ENCODE measurements at regions not wholly inside any gene's neighbourhood (a gene's known extent, or its start where the extent isn't known, plus 50 kb on each side); places are given as distances from the start of the nearest gene placed in this dataset.

DNA sequence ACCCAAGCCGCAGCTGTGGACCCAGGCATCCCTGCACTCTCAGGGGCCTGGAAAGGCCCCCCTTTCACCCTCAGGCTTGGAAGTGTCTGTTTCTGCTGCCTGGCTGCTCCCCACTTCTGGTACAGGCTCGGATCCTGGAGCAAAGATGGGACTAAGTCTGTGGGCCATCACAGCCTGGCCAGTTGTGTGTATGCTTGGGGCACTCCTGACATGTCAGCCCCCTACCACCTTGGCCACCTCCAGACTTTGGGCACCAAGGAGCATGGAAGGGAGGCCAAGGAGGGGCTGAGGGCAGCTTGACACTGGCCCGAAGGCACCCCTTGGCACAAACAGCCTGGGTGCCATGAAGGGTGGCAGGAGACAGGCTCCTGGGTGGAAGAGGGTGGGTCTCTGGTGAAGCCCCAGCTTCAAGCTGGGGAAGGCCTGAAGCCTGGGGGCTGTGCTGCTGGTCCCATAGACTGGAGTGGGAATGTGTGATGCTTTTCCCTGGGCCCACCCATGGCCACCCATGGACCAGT lies 799.4 kb upstream of the AGA start:
- DNase-seq (ENCODE audit: low read depth in 4 of 4, low spot score in 2 of 4) = no peak

GRCh38 chr4:178242655-178243054 lies 800.4 kb upstream of the AGA start:
- DNase-seq (ENCODE audit: low read depth in 4 of 4, low spot score in 2 of 4) = no peak

DNA sequence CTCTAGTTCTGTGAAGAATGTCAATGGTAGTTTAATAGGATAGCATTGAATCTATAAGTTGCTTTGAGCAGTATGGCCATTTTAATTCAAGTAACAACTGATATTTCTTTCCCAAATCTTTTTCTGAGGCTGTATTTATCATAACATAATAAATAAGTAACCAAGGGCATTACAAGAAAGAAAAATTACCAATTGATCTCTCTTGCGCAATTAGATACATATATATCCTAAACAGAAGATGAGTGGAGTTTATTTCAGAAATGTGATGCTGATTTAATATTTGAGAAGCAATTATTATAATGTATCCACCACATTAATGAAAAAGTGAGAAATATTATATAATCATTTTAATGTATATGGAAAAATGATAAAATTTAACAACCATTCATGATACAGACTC lies 802.5 kb upstream of the AGA start:
- no peak for DNase-seq (ENCODE audit: low read depth in 4 of 4, low spot score in 2 of 4)

- no peak for DNase-seq (ENCODE audit: low read depth in 4 of 4, low spot score in 2 of 4)
These were observed 812.9 kb upstream of the AGA start for GRCh38 chr4:178255172-178255571.

DNA sequence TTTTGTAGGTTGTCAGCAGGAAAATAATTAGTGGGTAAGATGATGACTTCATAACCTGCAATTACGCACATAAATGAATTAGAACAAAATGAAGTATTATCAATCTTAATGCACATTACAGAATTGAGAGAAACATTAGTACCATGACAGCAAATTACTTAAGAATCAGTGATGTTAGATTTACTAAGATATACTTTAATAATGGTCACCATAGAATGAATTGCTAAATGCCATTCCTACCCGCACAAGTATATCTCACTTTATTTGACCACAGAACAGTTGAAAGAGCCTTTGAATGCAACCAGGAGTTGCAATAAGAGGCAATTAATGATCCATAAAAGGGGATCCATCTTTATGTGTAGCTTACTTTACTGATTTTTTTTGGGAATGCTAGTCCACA lies 816.4 kb upstream of the AGA start:
- no peak for DNase-seq (ENCODE audit: low read depth in 4 of 4, low spot score in 2 of 4)

GRCh38 chr4:178259566-178259965 lies 817.3 kb upstream of the AGA start:
- no peak for DNase-seq (ENCODE audit: low read depth in 4 of 4, low spot score in 2 of 4)

DNA sequence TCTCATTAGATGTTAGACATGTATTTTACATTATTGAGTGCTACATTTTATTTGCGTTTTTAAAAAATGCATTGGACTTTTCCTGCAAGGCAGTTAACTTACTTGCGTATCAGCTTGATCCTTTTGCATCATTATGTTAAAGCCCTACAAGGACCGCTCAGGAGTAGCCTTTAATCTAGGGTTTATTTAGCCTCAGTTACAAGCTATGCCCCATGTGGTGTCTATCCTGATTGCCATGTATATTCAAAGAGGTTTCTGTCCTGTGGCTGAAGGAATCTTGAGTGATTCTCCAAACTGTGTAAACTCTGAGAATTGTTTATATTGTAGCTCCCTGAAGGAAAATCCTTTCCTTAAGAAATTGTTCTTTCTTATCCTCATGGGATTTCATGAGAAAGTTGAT lies 821.8 kb upstream of the AGA start:
- DNase-seq (ENCODE audit: low read depth in 4 of 4, low spot score in 2 of 4) = no peak

GRCh38 chr4:178271386-178271785 lies 829.1 kb upstream of the AGA start:
- DNase-seq (ENCODE audit: low read depth in 4 of 4, low spot score in 2 of 4) = no peak

GRCh38 chr4:178273168-178273567 lies 830.9 kb upstream of the AGA start:
- DNase-seq (ENCODE audit: low read depth in 4 of 4, low spot score in 2 of 4) = no peak

DNA sequence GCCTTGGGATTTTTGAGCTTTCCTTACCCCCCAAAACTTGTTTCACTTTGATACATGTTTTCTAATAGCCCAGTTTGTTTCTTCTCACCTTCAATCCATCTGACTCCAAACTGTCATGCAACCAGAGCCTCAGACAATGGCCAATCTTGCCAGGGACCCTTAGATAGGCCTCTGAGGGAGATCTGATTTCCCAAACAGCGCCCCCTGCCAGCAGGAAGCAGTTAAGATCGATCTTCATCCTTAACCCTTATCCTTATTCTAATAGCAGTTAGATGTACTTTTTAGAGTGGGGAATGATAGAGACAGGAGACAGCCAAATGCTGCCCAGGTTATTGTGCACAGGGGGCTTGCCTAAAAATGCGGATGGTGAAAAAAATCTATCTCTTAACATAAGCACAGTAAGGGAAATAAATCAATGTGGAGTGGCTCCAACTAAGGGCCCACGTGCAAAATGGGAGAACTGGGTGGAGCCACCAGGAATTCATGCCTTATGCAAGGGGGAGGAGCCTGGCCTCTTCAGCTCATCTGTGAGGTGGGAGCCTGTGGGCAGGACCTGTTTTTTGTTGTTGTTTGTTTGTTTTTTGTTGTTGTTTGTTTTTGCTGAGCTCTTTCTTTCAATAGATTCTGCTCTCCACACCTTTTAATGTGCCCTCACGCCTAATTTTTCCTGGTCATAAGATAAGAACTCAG lies 833.6 kb upstream of the AGA start:
- no peak for DNase-seq (ENCODE audit: low read depth in 4 of 4, low spot score in 2 of 4)

DNA sequence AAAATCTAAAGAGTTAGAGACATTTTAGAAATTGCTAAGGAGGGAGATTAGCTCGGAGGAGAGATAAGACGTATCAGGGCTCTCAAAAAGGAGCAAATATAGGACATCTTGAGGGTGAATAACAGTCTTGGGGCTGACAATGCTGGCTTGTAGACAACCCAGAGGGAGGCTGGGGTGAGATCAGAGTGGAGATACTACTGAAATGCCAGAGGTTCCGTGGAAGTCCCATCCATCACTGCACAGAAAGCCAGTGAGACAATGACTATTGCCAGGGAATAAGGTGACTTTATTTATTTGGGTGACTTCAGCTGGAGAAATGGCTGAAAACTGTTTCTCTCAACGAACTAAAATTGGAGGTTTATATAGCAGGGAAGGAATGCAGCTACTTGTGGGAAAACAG lies 838.1 kb upstream of the AGA start:
- no peak for DNase-seq (ENCODE audit: low read depth in 4 of 4, low spot score in 2 of 4)

DNA sequence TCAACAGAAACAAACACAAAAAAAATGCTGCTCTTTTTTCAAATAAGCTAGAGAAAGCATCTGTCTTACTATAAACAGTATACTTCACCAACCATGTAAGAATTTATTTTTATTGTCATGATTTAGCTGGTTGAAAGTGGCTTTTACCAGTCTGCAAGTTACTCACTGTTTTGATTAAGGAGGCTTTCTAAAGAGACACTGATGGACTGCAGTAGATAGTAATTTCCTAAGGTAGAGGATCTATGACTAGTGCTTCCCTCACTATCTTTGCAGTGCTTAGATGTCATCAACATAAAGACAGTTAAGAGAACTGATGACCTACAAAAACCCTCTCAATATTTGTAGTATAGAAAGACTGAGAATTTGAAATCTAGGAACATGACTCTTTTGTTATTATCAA lies 846.2 kb upstream of the AGA start:
- DNase-seq (ENCODE audit: low read depth in 4 of 4, low spot score in 2 of 4) = no peak

DNA sequence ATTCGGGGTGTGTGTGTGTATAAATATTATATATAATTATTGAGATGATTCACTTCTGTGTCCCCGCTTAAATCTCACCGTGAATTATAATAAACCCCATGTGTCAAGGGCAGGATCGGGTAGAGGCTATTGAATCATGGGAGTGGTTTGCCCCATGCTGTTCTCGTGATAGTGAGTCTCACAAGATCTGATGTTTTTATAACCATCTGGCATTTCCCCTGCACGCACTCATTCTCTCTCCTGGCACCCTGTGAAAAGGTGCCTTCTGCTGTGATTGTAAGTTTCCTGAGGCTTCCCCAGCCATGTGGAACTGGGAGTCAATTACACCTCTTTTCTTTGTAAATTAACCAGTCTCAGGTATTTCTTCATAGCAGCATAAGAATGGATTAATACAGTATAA lies 851.4 kb upstream of the AGA start:
- no peak for DNase-seq (ENCODE audit: low read depth in 4 of 4, low spot score in 2 of 4)

GRCh38 chr4:178296669-178297068 lies 854.4 kb upstream of the AGA start:
- no peak for DNase-seq (ENCODE audit: low read depth in 4 of 4, low spot score in 2 of 4)

- DNase-seq (ENCODE audit: low read depth in 4 of 4, low spot score in 2 of 4) = no peak
These were observed 864.3 kb upstream of the AGA start for GRCh38 chr4:178306565-178306964.

GRCh38 chr4:178309890-178310289 lies 867.7 kb upstream of the AGA start:
- DNase-seq (ENCODE audit: low read depth in 4 of 4, low spot score in 2 of 4) = no peak

GRCh38 chr4:178311997-178312396 lies 869.8 kb upstream of the AGA start:
- no peak for DNase-seq (ENCODE audit: low read depth in 4 of 4, low spot score in 2 of 4)

DNA sequence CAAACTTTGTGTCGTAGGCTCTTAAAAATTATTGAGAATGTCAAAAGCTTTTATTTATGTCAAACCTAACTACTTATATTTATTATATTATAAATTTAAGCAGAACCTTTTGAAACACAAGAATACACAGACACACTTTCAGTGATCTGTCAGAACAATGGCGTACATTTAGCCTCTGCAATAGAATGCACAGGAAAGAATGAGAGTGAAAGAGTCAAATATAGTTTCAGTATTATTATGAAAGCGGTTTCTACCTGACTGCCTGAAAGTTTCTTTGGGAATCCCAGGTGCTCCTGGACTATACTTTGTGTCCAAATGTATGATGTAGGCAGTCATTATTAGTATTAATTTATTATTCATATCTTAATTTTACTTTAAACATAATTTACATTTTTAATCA lies 872.0 kb upstream of the AGA start:
- no peak for DNase-seq (ENCODE audit: low read depth in 4 of 4, low spot score in 2 of 4)

GRCh38 chr4:178316211-178316610 lies 874.0 kb upstream of the AGA start:
- DNase-seq (ENCODE audit: low read depth in 4 of 4, low spot score in 2 of 4) = no peak

DNA sequence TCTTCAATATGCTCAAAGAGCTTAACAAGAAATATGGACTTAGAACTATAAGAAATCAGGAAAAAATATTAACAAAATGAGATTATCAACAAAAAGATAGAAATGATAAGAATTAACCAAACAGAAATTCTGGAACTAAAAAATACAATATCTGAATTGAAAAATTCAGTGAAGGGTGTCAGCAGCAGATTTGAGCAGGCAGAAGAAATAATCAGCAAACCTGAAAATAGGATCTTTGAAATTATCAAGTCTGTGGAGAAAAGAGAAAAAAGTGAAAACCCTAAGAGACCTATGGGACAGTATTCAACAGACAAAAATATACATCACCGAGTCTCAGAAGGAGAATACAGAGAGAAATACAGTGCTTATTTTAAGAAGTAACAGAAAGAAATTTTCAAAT lies 877.8 kb upstream of the AGA start:
- DNase-seq (ENCODE audit: low read depth in 4 of 4, low spot score in 2 of 4) = no peak

GRCh38 chr4:178322524-178323183 lies 880.4 kb upstream of the AGA start:
- no peak for DNase-seq (ENCODE audit: low read depth in 4 of 4, low spot score in 2 of 4)

DNA sequence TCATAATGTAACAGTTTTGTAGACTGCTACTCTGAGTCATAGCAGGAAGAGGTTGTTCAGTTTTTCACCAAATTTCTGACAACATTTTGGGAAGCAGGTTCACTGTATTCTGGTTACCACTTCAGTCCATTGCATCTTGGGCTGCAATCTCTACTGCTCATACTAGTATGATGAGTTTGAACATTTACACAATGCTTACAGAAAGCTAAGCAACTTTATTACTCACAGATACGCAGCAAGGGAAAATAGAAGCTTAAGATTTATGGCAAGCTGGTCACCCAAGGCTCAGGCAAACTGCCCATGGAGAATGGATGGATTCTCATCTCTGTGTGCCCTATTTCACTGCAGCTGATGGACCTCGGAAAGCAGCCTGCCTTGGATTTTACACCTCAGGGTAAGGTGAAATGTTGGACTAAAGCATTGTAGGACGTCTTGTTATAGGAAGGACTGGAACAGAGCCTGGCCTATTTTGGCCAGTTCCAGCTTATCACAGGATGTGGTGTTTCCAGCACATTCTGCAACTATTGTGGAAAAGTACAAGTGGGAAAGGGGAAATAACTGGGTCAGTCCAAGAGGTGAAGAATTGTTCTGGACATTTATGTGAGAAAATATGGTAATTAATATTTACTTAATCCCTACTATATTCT lies 887.1 kb upstream of the AGA start:
- DNase-seq (ENCODE audit: low read depth in 4 of 4, low spot score in 2 of 4) = no peak
